ENCODE measurements at regions not wholly inside any gene's neighbourhood (a gene's known extent, or its start where the extent isn't known, plus 50 kb on each side); places are given as distances from the start of the nearest gene placed in this dataset.

DNA sequence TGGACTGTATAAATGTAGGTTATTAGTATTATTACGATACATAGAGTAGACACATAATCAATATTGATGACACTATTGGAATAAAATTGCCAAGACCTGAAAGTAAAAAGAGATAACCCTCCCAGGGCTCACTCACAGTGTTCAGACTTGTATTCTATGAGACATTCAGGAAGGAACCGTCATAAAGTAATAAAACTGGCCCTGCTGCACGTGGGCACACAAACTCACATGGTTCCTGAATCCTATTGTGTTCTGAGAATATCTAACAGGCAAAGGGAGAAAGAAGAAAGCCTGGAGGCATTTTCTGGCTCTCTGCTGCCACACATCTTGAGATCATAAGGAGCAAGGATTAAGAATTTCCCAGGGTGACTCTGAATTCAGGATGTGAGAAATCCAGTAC is 575.9 kb downstream of the HS3ST4 start (continued):
- TF ChIP-seq MEIS1 (CRISPR knock-in tag; IDR thresholded peaks at IDR 0.05; ENCODE audit: borderline replicate concordance) = no peak
- TF ChIP-seq CC2D1A (CRISPR knock-in tag; IDR thresholded peaks at IDR 0.05) = no peak
- TF ChIP-seq ZNF761 (CRISPR knock-in tag; conservative IDR thresholded peaks at IDR 0.05) = no peak

DNA sequence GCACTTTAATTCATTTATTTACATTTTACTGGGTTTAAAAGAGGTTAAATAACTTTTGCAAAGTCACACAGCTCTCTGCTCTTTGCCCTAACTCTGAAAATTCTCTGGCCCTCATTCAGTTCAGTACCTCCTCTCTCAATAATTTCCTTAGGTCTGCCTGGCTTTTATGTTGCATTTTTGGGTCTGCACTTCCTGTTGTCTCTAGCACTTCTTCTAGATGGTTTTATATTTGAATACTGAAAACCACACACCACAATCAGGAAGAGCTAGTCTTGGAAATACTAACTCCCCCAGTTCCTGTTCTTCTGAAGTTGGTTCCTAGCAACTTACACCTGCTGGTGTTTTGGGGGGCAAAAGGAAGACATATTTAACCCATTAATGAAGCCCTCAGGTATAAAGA is 577.9 kb downstream of the HS3ST4 start:
- Histone ChIP-seq H3K36me3 (replicated peaks in 1 of 2; ENCODE audit: control insufficient read depth in 1 of 2, insufficient read depth in 2 of 2, low read length in 2 of 2) (no peaks in the 10 kb centered on the region), H3K79me2 (ENCODE audit: insufficient read depth, low read length) (no peaks in the 10 kb centered on the region), H3K9ac (ENCODE audit: insufficient read depth, low read depth, low read length) (no peak overlapping the region), H3K4me1 (ENCODE audit: insufficient read depth, low read length) (no peaks in the 10 kb centered on the region), H3K27ac (ENCODE audit: extremely low read length, insufficient read depth, low read length) (no peak overlapping the region), H2AFZ (ENCODE audit: low read length) (no peak overlapping the region), H3K4me3 (replicated peaks in 1 of 3; ENCODE audit: insufficient read depth in 1 of 3, low read depth in 2 of 3, low read length in 3 of 3) (no peak overlapping the region), H3K4me2 (ENCODE audit: low read depth, low read length) (no peak overlapping the region), H3K27me3 (ENCODE audit: control insufficient read depth in 1 of 2, insufficient read depth in 2 of 2, low read length in 2 of 2) (no peaks in the 10 kb centered on the region), H3K9me3 (ENCODE audit: low read length) (peaks cover 72% of the 10 kb centered on the region), H4K20me1 (ENCODE audit: insufficient read depth, low read length) (no peaks in the 10 kb centered on the region)
- BruUV-seq (replicated peaks) = no TSS peak
- DNase-seq (ENCODE audit: low spot score) (no peak), ATAC-seq (no peak), FAIRE-seq (no peak)
- in situ Hi-C loops (cut with HindIII; ENCODE audit: extremely low pct_ligation_motif_present, low pct_unique_long_range_greater_than_20kb) (no loop called here), intact Hi-C loops (cut with micrococcal nuclease; ENCODE audit: unreplicated experiment) (no loop called here)
- ChIA-PET CTCF (ENCODE audit: low intra/inter-chr PET ratio, low total read pairs) (no interaction called here), POLR2A (no interaction called here)
- TF ChIP-seq SMAD1 (CRISPR knock-in tag; IDR thresholded peaks at IDR 0.05; ENCODE audit: borderline replicate concordance, low read depth) (no peak), ZNF569 (CRISPR knock-in tag; IDR thresholded peaks at IDR 0.05; ENCODE audit: borderline replicate concordance) (no peak), PCBP1 (IDR thresholded peaks at IDR 0.05; ENCODE audit: borderline replicate concordance, low read depth, low read length) (no peak), ZNF775 (CRISPR knock-in tag; IDR thresholded peaks at IDR 0.05; ENCODE audit: borderline replicate concordance) (no peak), RFX3 (CRISPR knock-in tag; IDR thresholded peaks at IDR 0.05) (no peak), EP300 (IDR thresholded peaks at IDR 0.05; ENCODE audit: low read depth in 2 of 2, low read length in 2 of 2) (no peak), EP300 (CRISPR knock-in tag; IDR thresholded peaks at IDR 0.05; ENCODE audit: borderline replicate concordance) (no peak), ZGPAT (CRISPR knock-in tag; IDR thresholded peaks at IDR 0.05) (no peak), TSC22D2 (CRISPR knock-in tag; IDR thresholded peaks at IDR 0.05; ENCODE audit: borderline replicate concordance) (no peak), ZNF747 (CRISPR knock-in tag; IDR thresholded peaks at IDR 0.05; ENCODE audit: borderline replicate concordance) (no peak), ZNF468 (CRISPR knock-in tag; IDR thresholded peaks at IDR 0.05) (no peak)
- TF ChIP-seq, protein P1, sequence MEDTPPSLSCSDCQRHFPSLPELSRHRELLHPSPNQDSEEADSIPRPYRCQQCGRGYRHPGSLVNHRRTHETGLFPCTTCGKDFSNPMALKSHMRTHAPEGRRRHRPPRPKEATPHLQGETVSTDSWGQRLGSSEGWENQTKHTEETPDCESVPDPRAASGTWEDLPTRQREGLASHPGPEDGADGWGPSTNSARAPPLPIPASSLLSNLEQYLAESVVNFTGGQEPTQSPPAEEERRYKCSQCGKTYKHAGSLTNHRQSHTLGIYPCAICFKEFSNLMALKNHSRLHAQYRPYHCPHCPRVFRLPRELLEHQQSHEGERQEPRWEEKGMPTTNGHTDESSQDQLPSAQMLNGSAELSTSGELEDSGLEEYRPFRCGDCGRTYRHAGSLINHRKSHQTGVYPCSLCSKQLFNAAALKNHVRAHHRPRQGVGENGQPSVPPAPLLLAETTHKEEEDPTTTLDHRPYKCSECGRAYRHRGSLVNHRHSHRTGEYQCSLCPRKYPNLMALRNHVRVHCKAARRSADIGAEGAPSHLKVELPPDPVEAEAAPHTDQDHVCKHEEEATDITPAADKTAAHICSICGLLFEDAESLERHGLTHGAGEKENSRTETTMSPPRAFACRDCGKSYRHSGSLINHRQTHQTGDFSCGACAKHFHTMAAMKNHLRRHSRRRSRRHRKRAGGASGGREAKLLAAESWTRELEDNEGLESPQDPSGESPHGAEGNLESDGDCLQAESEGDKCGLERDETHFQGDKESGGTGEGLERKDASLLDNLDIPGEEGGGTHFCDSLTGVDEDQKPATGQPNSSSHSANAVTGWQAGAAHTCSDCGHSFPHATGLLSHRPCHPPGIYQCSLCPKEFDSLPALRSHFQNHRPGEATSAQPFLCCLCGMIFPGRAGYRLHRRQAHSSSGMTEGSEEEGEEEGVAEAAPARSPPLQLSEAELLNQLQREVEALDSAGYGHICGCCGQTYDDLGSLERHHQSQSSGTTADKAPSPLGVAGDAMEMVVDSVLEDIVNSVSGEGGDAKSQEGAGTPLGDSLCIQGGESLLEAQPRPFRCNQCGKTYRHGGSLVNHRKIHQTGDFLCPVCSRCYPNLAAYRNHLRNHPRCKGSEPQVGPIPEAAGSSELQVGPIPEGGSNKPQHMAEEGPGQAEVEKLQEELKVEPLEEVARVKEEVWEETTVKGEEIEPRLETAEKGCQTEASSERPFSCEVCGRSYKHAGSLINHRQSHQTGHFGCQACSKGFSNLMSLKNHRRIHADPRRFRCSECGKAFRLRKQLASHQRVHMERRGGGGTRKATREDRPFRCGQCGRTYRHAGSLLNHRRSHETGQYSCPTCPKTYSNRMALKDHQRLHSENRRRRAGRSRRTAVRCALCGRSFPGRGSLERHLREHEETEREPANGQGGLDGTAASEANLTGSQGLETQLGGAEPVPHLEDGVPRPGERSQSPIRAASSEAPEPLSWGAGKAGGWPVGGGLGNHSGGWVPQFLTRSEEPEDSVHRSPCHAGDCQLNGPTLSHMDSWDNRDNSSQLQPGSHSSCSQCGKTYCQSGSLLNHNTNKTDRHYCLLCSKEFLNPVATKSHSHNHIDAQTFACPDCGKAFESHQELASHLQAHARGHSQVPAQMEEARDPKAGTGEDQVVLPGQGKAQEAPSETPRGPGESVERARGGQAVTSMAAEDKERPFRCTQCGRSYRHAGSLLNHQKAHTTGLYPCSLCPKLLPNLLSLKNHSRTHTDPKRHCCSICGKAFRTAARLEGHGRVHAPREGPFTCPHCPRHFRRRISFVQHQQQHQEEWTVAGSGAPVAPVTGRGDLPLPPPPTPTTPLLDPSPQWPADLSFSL (CRISPR knock-in tag; IDR thresholded peaks at IDR 0.05) = no peak
- TF ChIP-seq, protein P2, sequence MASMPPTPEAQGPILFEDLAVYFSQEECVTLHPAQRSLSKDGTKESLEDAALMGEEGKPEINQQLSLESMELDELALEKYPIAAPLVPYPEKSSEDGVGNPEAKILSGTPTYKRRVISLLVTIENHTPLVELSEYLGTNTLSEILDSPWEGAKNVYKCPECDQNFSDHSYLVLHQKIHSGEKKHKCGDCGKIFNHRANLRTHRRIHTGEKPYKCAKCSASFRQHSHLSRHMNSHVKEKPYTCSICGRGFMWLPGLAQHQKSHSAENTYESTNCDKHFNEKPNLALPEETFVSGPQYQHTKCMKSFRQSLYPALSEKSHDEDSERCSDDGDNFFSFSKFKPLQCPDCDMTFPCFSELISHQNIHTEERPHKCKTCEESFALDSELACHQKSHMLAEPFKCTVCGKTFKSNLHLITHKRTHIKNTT (CRISPR knock-in tag; IDR thresholded peaks at IDR 0.05) = no peak

All from HepG2 (cell line).